Breast epithelium (tissue), 3 donors: ENCODE measurements at regions not wholly inside any gene's neighbourhood (a gene's known extent, or its start where the extent isn't known, plus 50 kb on each side); places are given as distances from the start of the nearest gene placed in this dataset.

Source experiments
- CTCF ChIP-seq, 3 donors: fragments of 450-650 bp; IDR thresholded peaks; one replicate each; pipeline ENCODE4 v1.5.1; 2016 to 2017; ENCODE audit warnings: antibody characterized with exemption in 3 of 3, mild to moderate bottlenecking in 3 of 3, moderate library complexity in 3 of 3
- POLR2A ChIP-seq: fragments of 450-650 bp; IDR thresholded peaks from one replicate; pipeline ENCODE4 v1.6.1; 2016; ENCODE audit warnings: antibody characterized with exemption, mild to moderate bottlenecking, moderate library complexity
- POLR2AphosphoS5 ChIP-seq, 3 donors: sonication (generic); formaldehyde crosslinking; IDR thresholded peaks; one replicate each; pipeline ENCODE4 v1.6.1; 2017; ENCODE audit warnings: antibody characterized with exemption in 3 of 3

DNA sequence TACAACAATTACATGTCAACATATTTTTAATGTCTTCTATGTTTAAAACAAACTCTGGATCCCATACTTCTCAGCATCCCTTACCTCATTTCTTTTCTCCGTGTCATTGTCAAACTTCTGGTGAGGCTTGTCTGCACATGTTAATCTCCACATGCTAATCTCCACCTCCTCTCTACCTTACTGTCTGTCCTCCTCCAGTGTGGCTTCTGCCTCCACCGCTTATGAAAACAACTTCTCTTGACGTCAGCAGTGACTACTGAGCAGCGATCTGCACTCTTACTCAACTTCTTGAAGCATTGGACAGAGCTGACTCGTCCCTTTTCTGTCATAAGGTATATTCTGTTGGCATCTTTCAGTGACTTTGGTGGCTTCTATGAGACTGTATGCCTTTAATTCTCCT is 338.2 kb upstream of the THRB start:
- no peak for TF ChIP-seq CTCF (IDR thresholded peaks at IDR 0.05)
- no peak for TF ChIP-seq POLR2A
- TF ChIP-seq POLR2AphosphoS5 (IDR thresholded peaks at IDR 0.05) = no peak
